ENCODE measurements at regions not wholly inside any gene's neighbourhood (a gene's known extent, or its start where the extent isn't known, plus 50 kb on each side); places are given as distances from the start of the nearest gene placed in this dataset.
"Not testable (repeated sequence)": the region's sequence is repeated elsewhere in the genome, so short reads cannot be mapped to it uniquely, and the experiment has no call there.

- Histone ChIP-seq H4K91ac (ENCODE audit: low read depth, low read length) (no peak overlapping the region), H3K36me3 (ENCODE audit: control insufficient read depth in 1 of 2, insufficient read depth in 2 of 2, low read length in 2 of 2) (no peaks in the 10 kb centered on the region), H3K23ac (ENCODE audit: low read length) (no peak overlapping the region), H3K9ac (ENCODE audit: low read length) (no peak overlapping the region), H3K4ac (ENCODE audit: low read depth, low read length) (no peak overlapping the region), H3K14ac (ENCODE audit: low read length) (no peak overlapping the region), H2AFZ (ENCODE audit: insufficient read depth, low read length, poor library complexity) (no peak overlapping the region), H3K4me2 (ENCODE audit: low read length) (no peak overlapping the region), H3K9me3 (ENCODE audit: insufficient read depth, low read depth, low read length) (no peaks in the 10 kb centered on the region), H2BK5ac (ENCODE audit: low read depth, low read length, poor library complexity) (no peak overlapping the region), H3K4me1 (ENCODE audit: control insufficient read depth in 1 of 2, insufficient read depth in 2 of 2, low read length in 2 of 2) (peaks cover 0 to 5% of the 10 kb centered on the region in 2 experiments), H2AK5ac (ENCODE audit: low read length) (no peak overlapping the region), H2BK12ac (ENCODE audit: low read length) (no peak overlapping the region), H4K12ac (ENCODE audit: low read depth, low read length) (no peak overlapping the region), H3K27me3 (ENCODE audit: insufficient read depth, low read length) (no peaks in the 10 kb centered on the region), H4K8ac (ENCODE audit: low read depth, low read length) (no peak overlapping the region), H3K27ac (ENCODE audit: low read depth, low read length) (no peak overlapping the region), H2BK120ac (ENCODE audit: insufficient read depth, low read length, poor library complexity) (no peak overlapping the region), H3K79me2 (ENCODE audit: control insufficient read depth, insufficient read depth, low read length, poor library complexity) (no peaks in the 10 kb centered on the region), H3K79me1 (ENCODE audit: low read length) (no peaks in the 10 kb centered on the region), H3K4me3 (ENCODE audit: low read depth, low read length) (no peak overlapping the region), H3K18ac (ENCODE audit: low read length) (no peak overlapping the region)
- DNase-seq, result no peak
- no CpG with 5 or more reads among the region's 4 CpGs for WGBS (ENCODE audit: extremely low coverage, insufficient coverage, insufficient read length)
These were observed 480.7 kb downstream of the RPS29 start for GRCh38 chr14:49105512-49105911.

- no peaks in the 10 kb centered on the region for H3K27me3 ChIP-seq (ENCODE audit: insufficient read depth, low read length)
- no peak for DNase-seq
- no peaks in the 10 kb centered on the region for H3K79me2 ChIP-seq (ENCODE audit: control insufficient read depth, insufficient read depth, low read length, poor library complexity)
- H3K23ac ChIP-seq (ENCODE audit: low read length), result no peak overlapping the region
- H3K27ac ChIP-seq (ENCODE audit: low read depth, low read length), result no peak overlapping the region
- H2AFZ ChIP-seq (ENCODE audit: insufficient read depth, low read length, poor library complexity), result no peak overlapping the region
- H3K9me3 ChIP-seq (ENCODE audit: insufficient read depth, low read depth, low read length), result no peaks in the 10 kb centered on the region
- no peak overlapping the region for H3K18ac ChIP-seq (ENCODE audit: low read length)
- H4K12ac ChIP-seq (ENCODE audit: low read depth, low read length), result no peak overlapping the region
- no peak overlapping the region for H3K9ac ChIP-seq (ENCODE audit: low read length)
- H2BK12ac ChIP-seq (ENCODE audit: low read length), result no peak overlapping the region
- H2BK5ac ChIP-seq (ENCODE audit: low read depth, low read length, poor library complexity), result no peak overlapping the region
- no peaks in the 10 kb centered on the region for H3K36me3 ChIP-seq (ENCODE audit: control insufficient read depth in 1 of 2, insufficient read depth in 2 of 2, low read length in 2 of 2)
- no CpG with 5 or more reads among the region's 1 CpG for WGBS (ENCODE audit: extremely low coverage, insufficient coverage, insufficient read length)
- no peaks in the 10 kb centered on the region for H3K4me1 ChIP-seq (ENCODE audit: control insufficient read depth in 1 of 2, insufficient read depth in 2 of 2, low read length in 2 of 2)
- no peak overlapping the region for H2AK5ac ChIP-seq (ENCODE audit: low read length)
- H3K79me1 ChIP-seq (ENCODE audit: low read length), result no peaks in the 10 kb centered on the region
- H4K91ac ChIP-seq (ENCODE audit: low read depth, low read length), result no peak overlapping the region
- H2BK120ac ChIP-seq (ENCODE audit: insufficient read depth, low read length, poor library complexity), result no peak overlapping the region
- H4K8ac ChIP-seq (ENCODE audit: low read depth, low read length), result no peak overlapping the region
- no peak overlapping the region for H3K4ac ChIP-seq (ENCODE audit: low read depth, low read length)
- H3K4me3 ChIP-seq (ENCODE audit: low read depth, low read length), result no peak overlapping the region
- no peak overlapping the region for H3K4me2 ChIP-seq (ENCODE audit: low read length)
- no peak overlapping the region for H3K14ac ChIP-seq (ENCODE audit: low read length)
These were observed 493.8 kb downstream of the RPS29 start for GRCh38 chr14:49092345-49092744.

GRCh38 chr14:49089107-49089506 lies 497.1 kb downstream of the RPS29 start:
- Histone ChIP-seq H2AFZ (ENCODE audit: insufficient read depth, low read length, poor library complexity) (no peak overlapping the region), H3K27ac (ENCODE audit: low read depth, low read length) (no peak overlapping the region), H3K4me2 (ENCODE audit: low read length) (no peak overlapping the region), H3K9ac (ENCODE audit: low read length) (no peak overlapping the region), H3K4ac (ENCODE audit: low read depth, low read length) (no peak overlapping the region), H2BK120ac (ENCODE audit: insufficient read depth, low read length, poor library complexity) (no peak overlapping the region), H4K12ac (ENCODE audit: low read depth, low read length) (no peak overlapping the region), H3K27me3 (ENCODE audit: insufficient read depth, low read length) (no peaks in the 10 kb centered on the region), H3K36me3 (ENCODE audit: control insufficient read depth in 1 of 2, insufficient read depth in 2 of 2, low read length in 2 of 2) (no peaks in the 10 kb centered on the region), H3K4me3 (ENCODE audit: low read depth, low read length) (no peak overlapping the region), H3K4me1 (ENCODE audit: control insufficient read depth in 1 of 2, insufficient read depth in 2 of 2, low read length in 2 of 2) (no peaks in the 10 kb centered on the region), H3K79me1 (ENCODE audit: low read length) (no peaks in the 10 kb centered on the region), H3K23ac (ENCODE audit: low read length) (no peak overlapping the region), H3K18ac (ENCODE audit: low read length) (no peak overlapping the region), H3K79me2 (ENCODE audit: control insufficient read depth, insufficient read depth, low read length, poor library complexity) (no peaks in the 10 kb centered on the region), H2BK12ac (ENCODE audit: low read length) (no peak overlapping the region), H2BK5ac (ENCODE audit: low read depth, low read length, poor library complexity) (no peak overlapping the region), H4K8ac (ENCODE audit: low read depth, low read length) (no peak overlapping the region), H3K9me3 (ENCODE audit: insufficient read depth, low read depth, low read length) (no peaks in the 10 kb centered on the region), H2AK5ac (ENCODE audit: low read length) (no peak overlapping the region), H3K14ac (ENCODE audit: low read length) (no peak overlapping the region), H4K91ac (ENCODE audit: low read depth, low read length) (no peak overlapping the region)
- DNase-seq, result no peak
- no CpG with 5 or more reads among the region's 3 CpGs for WGBS (ENCODE audit: extremely low coverage, insufficient coverage, insufficient read length)

- H3K4me1 ChIP-seq (ENCODE audit: control insufficient read depth in 1 of 2, insufficient read depth in 2 of 2, low read length in 2 of 2); H2AFZ ChIP-seq (ENCODE audit: insufficient read depth, low read length, poor library complexity); H4K91ac ChIP-seq (ENCODE audit: low read depth, low read length); H3K18ac ChIP-seq (ENCODE audit: low read length); H3K79me2 ChIP-seq (ENCODE audit: control insufficient read depth, insufficient read depth, low read length, poor library complexity); H3K79me1 ChIP-seq (ENCODE audit: low read length); H3K9ac ChIP-seq (ENCODE audit: low read length); H3K14ac ChIP-seq (ENCODE audit: low read length); H3K23ac ChIP-seq (ENCODE audit: low read length); H2AK5ac ChIP-seq (ENCODE audit: low read length); H3K4ac ChIP-seq (ENCODE audit: low read depth, low read length); H3K36me3 ChIP-seq (ENCODE audit: control insufficient read depth in 1 of 2, insufficient read depth in 2 of 2, low read length in 2 of 2); H2BK12ac ChIP-seq (ENCODE audit: low read length); DNase-seq; H3K4me3 ChIP-seq (ENCODE audit: low read depth, low read length); H4K8ac ChIP-seq (ENCODE audit: low read depth, low read length); H3K9me3 ChIP-seq (ENCODE audit: insufficient read depth, low read depth, low read length); H4K12ac ChIP-seq (ENCODE audit: low read depth, low read length); H3K27me3 ChIP-seq (ENCODE audit: insufficient read depth, low read length); H3K27ac ChIP-seq (ENCODE audit: low read depth, low read length); H2BK5ac ChIP-seq (ENCODE audit: low read depth, low read length, poor library complexity); H3K4me2 ChIP-seq (ENCODE audit: low read length); H2BK120ac ChIP-seq (ENCODE audit: insufficient read depth, low read length, poor library complexity): not testable (repeated sequence)
These were observed 512.9 kb downstream of the RPS29 start for GRCh38 chr14:49073292-49073691.
